NT2/D1 (cell line): ENCODE measurements at regions not wholly inside any gene's neighbourhood (a gene's known extent, or its start where the extent isn't known, plus 50 kb on each side); places are given as distances from the start of the nearest gene placed in this dataset.

Experiments
- DNase-seq: peaks from one replicate; pipeline ENCODE4 v3.0.0-alpha.2; 2011; ENCODE audit warnings: low read depth, low spot score
- H3K27me3 ChIP-seq: 2 replicates; pipeline ENCODE4 v1.6.0; 2011; ENCODE audit warnings: mild to moderate bottlenecking; ENCODE audit not compliant: insufficient read length, insufficient read depth
- H3K36me3 ChIP-seq: 2 replicates; pipeline ENCODE4 v1.6.1; 2011; ENCODE audit warnings: mild to moderate bottlenecking, low read length, mixed read lengths; ENCODE audit not compliant: insufficient read depth, insufficient read length
- H3K4me1 ChIP-seq: 2 replicates; pipeline ENCODE4 v1.5.1; 2011; ENCODE audit not compliant: insufficient read depth, insufficient read length
- H3K4me3 ChIP-seq: 2 replicates; pipeline ENCODE4 v1.5.1; 2011; ENCODE audit warnings: low read depth; ENCODE audit not compliant: insufficient read length
- H3K9ac ChIP-seq: 2 replicates; pipeline ENCODE4 v1.6.0; 2011; ENCODE audit warnings: low read depth; ENCODE audit not compliant: insufficient read length
- H3K9me3 ChIP-seq: 2 replicates; pipeline ENCODE4 v1.5.1; 2011; ENCODE audit warnings: mild to moderate bottlenecking, low read length; ENCODE audit not compliant: insufficient read depth
- SUZ12 ChIP-seq: IDR thresholded peaks from 2 replicates; pipeline ENCODE4 v1.6.1; 2011; ENCODE audit not compliant: insufficient read length, insufficient read depth; ENCODE audit errors: extremely low read depth
- YY1 ChIP-seq: IDR thresholded peaks from 2 replicates; pipeline ENCODE4 v1.6.1; 2011; ENCODE audit not compliant: insufficient read length, insufficient read depth
- ZNF274 ChIP-seq: IDR thresholded peaks from 2 replicates; pipeline ENCODE4 v1.6.1; 2011; ENCODE audit warnings: mild to moderate bottlenecking, low read depth, low read length

GRCh38 chr6:82030761-82031503 lies 216.6 kb downstream of the IBTK start:
- H3K9me3 ChIP-seq, result no peaks in the 10 kb centered on the region
- DNase-seq, result no peak
- no peaks in the 10 kb centered on the region for H3K36me3 ChIP-seq
- H3K27me3 ChIP-seq, result no peaks in the 10 kb centered on the region
- no peak overlapping the region for H3K9ac ChIP-seq
- H3K4me1 ChIP-seq, result no peaks in the 10 kb centered on the region
- no peak overlapping the region for H3K4me3 ChIP-seq
- TF ChIP-seq YY1 (no peak), SUZ12 (no peak), ZNF274 (no peak)

GRCh38 chr6:82030301-82030700 lies 217.2 kb downstream of the IBTK start:
- H3K36me3 ChIP-seq, result no peaks in the 10 kb centered on the region
- no peaks in the 10 kb centered on the region for H3K9me3 ChIP-seq
- H3K4me3 ChIP-seq, result no peak overlapping the region
- TF ChIP-seq SUZ12 (no peak), YY1 (no peak), ZNF274 (no peak)
- H3K27me3 ChIP-seq, result no peaks in the 10 kb centered on the region
- DNase-seq, result no peak
- no peak overlapping the region for H3K9ac ChIP-seq
- H3K4me1 ChIP-seq, result no peaks in the 10 kb centered on the region

- H3K4me3 ChIP-seq, result no peak overlapping the region
- no peak overlapping the region for H3K9ac ChIP-seq
- H3K36me3 ChIP-seq, result no peaks in the 10 kb centered on the region
- TF ChIP-seq SUZ12, result no peak
- TF ChIP-seq YY1, result no peak
- TF ChIP-seq ZNF274, result no peak
- no peaks in the 10 kb centered on the region for H3K27me3 ChIP-seq
- no peak for DNase-seq
- H3K9me3 ChIP-seq, result no peaks in the 10 kb centered on the region
- H3K4me1 ChIP-seq, result no peaks in the 10 kb centered on the region
Observed at GRCh38 chr6:82025271-82025670, 222.3 kb downstream of the IBTK start.

- no peaks in the 10 kb centered on the region for H3K4me1 ChIP-seq
- TF ChIP-seq SUZ12, result no peak
- TF ChIP-seq ZNF274, result no peak
- TF ChIP-seq YY1, result no peak
- H3K9ac ChIP-seq, result no peak overlapping the region
- H3K4me3 ChIP-seq, result no peak overlapping the region
- H3K9me3 ChIP-seq, result no peaks in the 10 kb centered on the region
- H3K27me3 ChIP-seq, result no peaks in the 10 kb centered on the region
- DNase-seq, result no peak
- H3K36me3 ChIP-seq, result no peaks in the 10 kb centered on the region
Observed at GRCh38 chr6:82022614-82023129, 224.9 kb downstream of the IBTK start.

- Histone ChIP-seq H3K4me3 (no peak overlapping the region), H3K27me3 (no peaks in the 10 kb centered on the region), H3K36me3 (no peaks in the 10 kb centered on the region), H3K9ac (no peak overlapping the region), H3K9me3 (no peaks in the 10 kb centered on the region; the same call in 1 of the 2 replicates), H3K4me1 (no peaks in the 10 kb centered on the region)
- TF ChIP-seq SUZ12 (no peak), ZNF274 (no peak), YY1 (no peak)
- no peak for DNase-seq
Observed at GRCh38 chr6:82017773-82018172, 229.8 kb downstream of the IBTK start.

- Histone ChIP-seq H3K4me3 (no peak overlapping the region), H3K9me3 (no peaks in the 10 kb centered on the region; the same call in 1 of the 2 replicates), H3K4me1 (no peaks in the 10 kb centered on the region), H3K9ac (no peak overlapping the region), H3K27me3 (no peaks in the 10 kb centered on the region), H3K36me3 (no peaks in the 10 kb centered on the region)
- DNase-seq, result peak; percentile 44
- TF ChIP-seq YY1 (no peak), ZNF274 (no peak), SUZ12 (no peak)
Observed at GRCh38 chr6:82017288-82017687, 230.3 kb downstream of the IBTK start.

- DNase-seq, result no peak
- H3K4me3 ChIP-seq, result no peak overlapping the region
- no peak overlapping the region for H3K9ac ChIP-seq
- H3K36me3 ChIP-seq, result no peaks in the 10 kb centered on the region
- no peaks in the 10 kb centered on the region for H3K27me3 ChIP-seq
- peaks cover 4% of the 10 kb centered on the region; the same call in 1 of the 2 replicates for H3K9me3 ChIP-seq
- TF ChIP-seq SUZ12 (no peak), YY1 (no peak), ZNF274 (no peak)
- no peaks in the 10 kb centered on the region for H3K4me1 ChIP-seq
Observed at GRCh38 chr6:82015526-82015925, 232.0 kb downstream of the IBTK start.
